B cell (primary cell): ENCODE measurements at regions not wholly inside any gene's neighbourhood (a gene's known extent, or its start where the extent isn't known, plus 50 kb on each side); places are given as distances from the start of the nearest gene placed in this dataset.

ENCODE experiments used
- ATAC-seq: fragments of 200-7000 bp; cut with Tn5 transposase; one replicate; pipeline ENCODE4 v1.10.0; 2021; ENCODE audit warnings: low read depth, mild to moderate bottlenecking, moderate number of reproducible peaks, moderate library complexity
- CTCF ChIA-PET: fragments of 350-600 bp; sonication (Branson Sonifier 250); formaldehyde crosslinking; loops from one replicate; lab custom pipeline; 2021; ENCODE audit warnings: antibody characterized with exemption, inconsistent platforms; lab: Charles Lee
- POLR2A ChIA-PET: fragments of 350-600 bp; sonication (Branson Sonifier 250); formaldehyde crosslinking; loops from one replicate; lab custom pipeline; 2021; ENCODE audit warnings: antibody characterized with exemption; lab: Charles Lee
- DNase-seq: peaks from one replicate; pipeline ENCODE4 v3.0.0; 2013
- H2AFZ ChIP-seq: 2 replicates; pipeline ENCODE4 v1.6.1; 2012; ENCODE audit warnings: mild to moderate bottlenecking, low read depth, low read length; ENCODE audit not compliant: insufficient read depth, poor library complexity, severe bottlenecking
- H3K27ac ChIP-seq, 2 donors: 1 replicate in 1 of 2; 2 replicates in 1 of 2; pipeline ENCODE4 v1.5.1; 2012 to 2013; ENCODE audit warnings: low read length in 2 of 2, mild to moderate bottlenecking in 2 of 2, moderate library complexity in 1 of 2
- H3K27me3 ChIP-seq, 4 experiments: fragments of 200-600 bp in 1 of 4; sonication (generic) in 1 of 4; replicated peaks in 1 of 4; 1 replicate in 2 of 4; 2 replicates in 2 of 4; pipeline versions ENCODE4 v1.6.1 to v1.7.0; 2013 to 2016; ENCODE audit warnings: low read length in 3 of 4, mild to moderate bottlenecking in 2 of 4, mixed read lengths in 1 of 4, moderate library complexity in 1 of 4; ENCODE audit not compliant: insufficient read depth in 4 of 4, control insufficient read depth in 3 of 4; ENCODE audit errors: control extremely low read depth in 1 of 4
- H3K36me3 ChIP-seq, 2 experiments: replicated peaks in 1 of 2; 1 replicate in 1 of 2; 2 replicates in 1 of 2; pipeline versions ENCODE4 v1.6.1 to v1.7.1; 2013; ENCODE audit warnings: low read length in 1 of 2; ENCODE audit not compliant: insufficient read depth in 2 of 2, control insufficient read depth in 1 of 2; ENCODE audit errors: control extremely low read depth in 1 of 2, extremely low read depth in 1 of 2
- H3K4me1 ChIP-seq, 2 donors: fragments of 200-600 bp in 1 of 2; sonication (generic) in 1 of 2; 1 replicate in 1 of 2; 2 replicates in 1 of 2; pipeline versions ENCODE4 v1.5.1 to v1.6.1; 2013 to 2017; ENCODE audit warnings: low read length in 2 of 2; ENCODE audit not compliant: control insufficient read depth in 2 of 2, insufficient read depth in 2 of 2
- H3K4me2 ChIP-seq: replicated peaks from 2 replicates; pipeline ENCODE3; 2012; ENCODE audit warnings: mild to moderate bottlenecking, low read depth, low read length; ENCODE audit not compliant: poor library complexity, severe bottlenecking
- H3K4me3 ChIP-seq, 5 experiments: fragments of 200-600 bp in 1 of 5; sonication (generic) in 1 of 5; 1 replicate in 3 of 5; 2 replicates in 2 of 5; pipeline versions ENCODE4 v1.5.1 to v1.7.0; 2011 to 2016; ENCODE audit warnings: low read length in 4 of 5, mild to moderate bottlenecking in 4 of 5, low read depth in 2 of 5, control low read depth in 1 of 5, moderate library complexity in 1 of 5; ENCODE audit not compliant: insufficient read depth in 1 of 5; ENCODE audit errors: control extremely low read depth in 1 of 5, extremely low read depth in 1 of 5
- H3K79me2 ChIP-seq: fragments of 200-600 bp; sonication (generic); one replicate; pipeline ENCODE4 v1.6.0; 2016; ENCODE audit warnings: low read length; ENCODE audit not compliant: control insufficient read depth, insufficient read depth
- H3K9ac ChIP-seq: fragments of 200-600 bp; sonication (generic); 2 replicates; pipeline ENCODE4 v1.6.1; 2017; ENCODE audit warnings: mild to moderate bottlenecking, low read length, moderate library complexity
- H3K9me3 ChIP-seq, 3 donors: one replicate each; pipeline versions ENCODE4 v1.6.1 to v1.7.1; 2013; ENCODE audit warnings: low read length in 2 of 3; ENCODE audit not compliant: control insufficient read depth in 2 of 3, insufficient read depth in 1 of 3; ENCODE audit errors: control extremely low read depth in 1 of 3
- H4K20me1 ChIP-seq: 2 replicates; pipeline ENCODE4 v1.6.0; 2012; ENCODE audit warnings: mild to moderate bottlenecking, low read length; ENCODE audit not compliant: insufficient read depth, control insufficient read depth, poor library complexity, severe bottlenecking
- H3K27ac Mint-ChIP-seq: one replicate; pipeline ENCODE4 v1.8.0; 2021; ENCODE audit warnings: mixed read lengths
- H3K27me3 Mint-ChIP-seq: one replicate; pipeline ENCODE4 v1.8.0; 2021; ENCODE audit warnings: mixed read lengths
- H3K4me1 Mint-ChIP-seq: one replicate; pipeline ENCODE4 v1.8.0; 2021; ENCODE audit warnings: mixed read lengths
- H3K4me3 Mint-ChIP-seq: one replicate; pipeline ENCODE4 v1.8.0; 2021; ENCODE audit warnings: mixed read lengths
- H3K9me3 Mint-ChIP-seq: one replicate; pipeline ENCODE4 v1.8.0; 2022; ENCODE audit warnings: mixed read lengths; ENCODE audit not compliant: insufficient read depth
- EZH2 ChIP-seq: IDR thresholded peaks from 2 replicates; pipeline ENCODE4 v1.6.1; 2012; ENCODE audit warnings: borderline replicate concordance, low read depth, mild to moderate bottlenecking, moderate library complexity, low read length; ENCODE audit not compliant: insufficient read depth, poor library complexity, severe bottlenecking
- WGBS: methylation state at CpG from one replicate; pipeline ENCODE4 v1.1.5; 2013; ENCODE audit warnings: missing lambda C conversion rate; ENCODE audit not compliant: insufficient coverage; 5-methylcytosine and 5-hydroxymethylcytosine counted together
- intact Hi-C: fragments of 100-400 bp; cut with micrococcal nuclease; formaldehyde crosslinking; loops from one replicate; pipeline ENCODE4 v1.10.0; 2022
- TF ChIP-seq, protein P1 (sequence below): fragments of 200-600 bp; IDR thresholded peaks from one replicate; pipeline ENCODE4 v1.8.0; 2022; ENCODE audit warnings: antibody characterized with exemption, mild to moderate bottlenecking

DNA sequence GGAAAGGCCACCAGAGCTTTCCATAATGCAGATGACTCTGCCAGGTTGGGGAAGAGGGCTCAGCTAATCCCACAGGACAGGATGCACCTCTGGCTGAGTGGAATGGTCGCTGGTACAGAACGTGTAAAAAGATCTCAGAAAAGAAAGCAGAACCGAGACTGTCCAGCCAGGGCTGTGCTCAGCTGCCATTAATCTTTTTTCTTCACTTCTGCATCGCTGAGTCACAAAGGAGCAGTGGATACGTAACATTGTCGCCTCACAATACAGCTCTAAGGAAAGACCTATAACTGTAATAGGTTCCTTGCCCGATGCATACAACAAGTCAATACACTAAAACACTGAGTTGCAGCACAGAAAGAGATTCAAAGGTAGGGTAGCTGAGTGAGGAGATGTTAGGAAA lies 354.2 kb downstream of the EN1 start:
- 59% methylated on average over 4 of the region's 7 CpGs for WGBS
- DNase-seq = no peak
- Histone ChIP-seq H3K4me1 (no peaks in the 10 kb centered on the region), H3K79me2 (no peaks in the 10 kb centered on the region), H4K20me1 (no peaks in the 10 kb centered on the region), H3K9ac (no peak overlapping the region), H2AFZ (no peak overlapping the region), H3K27ac (no peak overlapping the region), H3K27me3 (no peaks in the 10 kb centered on the region), H3K36me3 (no peaks in the 10 kb centered on the region), H3K4me2 (no peak overlapping the region), H3K4me3 (no peak overlapping the region), H3K9me3 (peaks cover 0 to 5% (median 0%) of the 10 kb centered on the region in 3 donors)
- no peaks in the 10 kb centered on the region for H3K27me3 Mint-ChIP-seq
- POLR2A ChIA-PET = no interaction called here
- intact Hi-C loops = no loop called here
- peaks cover 5% of the 10 kb centered on the region for H3K9me3 Mint-ChIP-seq
- CTCF ChIA-PET = no interaction called here
- H3K4me3 Mint-ChIP-seq = no peak overlapping the region
- no peaks in the 10 kb centered on the region for H3K4me1 Mint-ChIP-seq
- TF ChIP-seq, protein P1, sequence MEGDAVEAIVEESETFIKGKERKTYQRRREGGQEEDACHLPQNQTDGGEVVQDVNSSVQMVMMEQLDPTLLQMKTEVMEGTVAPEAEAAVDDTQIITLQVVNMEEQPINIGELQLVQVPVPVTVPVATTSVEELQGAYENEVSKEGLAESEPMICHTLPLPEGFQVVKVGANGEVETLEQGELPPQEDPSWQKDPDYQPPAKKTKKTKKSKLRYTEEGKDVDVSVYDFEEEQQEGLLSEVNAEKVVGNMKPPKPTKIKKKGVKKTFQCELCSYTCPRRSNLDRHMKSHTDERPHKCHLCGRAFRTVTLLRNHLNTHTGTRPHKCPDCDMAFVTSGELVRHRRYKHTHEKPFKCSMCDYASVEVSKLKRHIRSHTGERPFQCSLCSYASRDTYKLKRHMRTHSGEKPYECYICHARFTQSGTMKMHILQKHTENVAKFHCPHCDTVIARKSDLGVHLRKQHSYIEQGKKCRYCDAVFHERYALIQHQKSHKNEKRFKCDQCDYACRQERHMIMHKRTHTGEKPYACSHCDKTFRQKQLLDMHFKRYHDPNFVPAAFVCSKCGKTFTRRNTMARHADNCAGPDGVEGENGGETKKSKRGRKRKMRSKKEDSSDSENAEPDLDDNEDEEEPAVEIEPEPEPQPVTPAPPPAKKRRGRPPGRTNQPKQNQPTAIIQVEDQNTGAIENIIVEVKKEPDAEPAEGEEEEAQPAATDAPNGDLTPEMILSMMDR = no peak
- no peak for TF ChIP-seq EZH2
- ATAC-seq = no peak
- H3K27ac Mint-ChIP-seq = no peak overlapping the region

DNA sequence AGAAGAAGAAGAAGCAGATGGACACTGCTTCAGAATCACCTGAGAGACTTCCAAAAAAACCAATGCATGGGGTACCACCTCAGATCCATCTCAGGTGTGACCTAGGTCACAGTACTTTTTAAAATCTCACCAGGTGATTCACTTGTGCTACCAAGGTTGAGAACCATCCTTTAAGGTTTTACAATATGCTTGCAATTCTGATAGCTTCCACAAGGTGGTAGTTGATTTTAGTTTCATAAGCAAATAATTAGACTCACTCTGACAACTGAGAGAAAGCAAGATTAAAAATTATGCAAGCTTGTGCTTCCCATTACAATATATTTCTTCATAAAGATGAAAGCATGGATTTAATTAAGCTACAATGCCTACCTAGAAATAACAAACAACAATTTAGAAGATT lies 355.1 kb downstream of the EN1 start:
- Histone ChIP-seq H3K79me2 (no peaks in the 10 kb centered on the region), H3K27me3 (no peaks in the 10 kb centered on the region), H2AFZ (no peak overlapping the region), H3K27ac (no peak overlapping the region), H4K20me1 (no peaks in the 10 kb centered on the region), H3K4me3 (no peak overlapping the region), H3K36me3 (no peaks in the 10 kb centered on the region), H3K4me2 (no peak overlapping the region), H3K9ac (no peak overlapping the region), H3K9me3 (peaks cover 0 to 5% (median 1%) of the 10 kb centered on the region in 3 donors), H3K4me1 (no peaks in the 10 kb centered on the region)
- Mint-ChIP-seq H3K4me3 (no peak overlapping the region), H3K9me3 (peaks cover 5% of the 10 kb centered on the region), H3K27me3 (no peaks in the 10 kb centered on the region), H3K27ac (no peak overlapping the region), H3K4me1 (no peaks in the 10 kb centered on the region)
- intact Hi-C loops = no loop called here
- ChIA-PET CTCF (no interaction called here), POLR2A (no interaction called here)
- no peak for TF ChIP-seq EZH2
- no peak for DNase-seq
- no peak for ATAC-seq
